ENCODE measurements at regions not wholly inside any gene's neighbourhood (a gene's known extent, or its start where the extent isn't known, plus 50 kb on each side); places are given as distances from the start of the nearest gene placed in this dataset.
A peak's percentile ranks its signal among the peaks of the same experiment; 100 is the strongest.

DNA sequence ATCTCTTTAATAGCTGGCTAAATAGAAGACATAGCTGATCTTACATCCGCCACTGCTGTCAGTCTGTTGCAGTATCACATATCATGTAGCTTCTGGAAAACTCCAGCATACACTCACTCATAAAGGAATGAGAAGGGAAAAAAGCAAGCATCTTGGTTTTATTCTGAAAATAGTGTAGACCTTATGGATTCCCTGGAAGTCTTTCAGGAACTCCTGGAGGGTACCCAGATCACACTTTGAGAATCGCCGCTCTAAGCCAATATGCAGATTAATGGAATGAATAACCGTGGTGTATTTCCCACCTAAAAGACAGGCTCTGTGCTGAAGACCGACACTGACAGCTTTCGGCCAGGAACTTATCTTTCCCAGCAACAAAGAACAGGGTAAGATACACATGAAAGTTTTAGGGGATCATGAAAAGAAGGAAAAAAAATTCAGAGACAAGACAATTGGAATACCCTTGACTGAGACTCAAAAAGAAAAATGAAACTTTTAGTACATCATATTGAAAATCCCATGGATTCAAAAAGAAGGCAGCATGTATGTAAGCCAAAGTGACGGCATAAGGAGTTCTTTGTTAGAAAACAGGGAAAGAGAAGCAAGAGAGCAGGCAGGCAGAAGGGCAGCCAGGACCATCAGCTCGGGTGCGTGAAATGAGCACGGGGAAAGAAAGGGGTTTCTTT is 56.4 kb upstream of the SEC11C start:
- H3K4me3 Mint-ChIP-seq, result no peak overlapping the region
- peaks cover 33% of the 10 kb centered on the region for H3K4me1 Mint-ChIP-seq
- ATAC-seq (ENCODE audit: low read depth) (no peak), DNase-seq (no peak)
- intact Hi-C loops (cut with micrococcal nuclease), result loop anchor here (5.0 kb wide), 4 partner anchors 139 to 1464 kb away; partner anchors contain the start of genes GRP and LMAN1
- no peaks in the 10 kb centered on the region for H3K9me3 Mint-ChIP-seq
- CTCF ChIA-PET, result interaction anchor here (1.5 to 5.0 kb wide), 5 partner anchors 10 to 320 kb away, joined by 3 to 33 read pairs (median 14); no protein-coding TSS in a partner anchor
- H3K27me3 Mint-ChIP-seq, result peaks cover 5% of the 10 kb centered on the region
- TF ChIP-seq, protein P1, sequence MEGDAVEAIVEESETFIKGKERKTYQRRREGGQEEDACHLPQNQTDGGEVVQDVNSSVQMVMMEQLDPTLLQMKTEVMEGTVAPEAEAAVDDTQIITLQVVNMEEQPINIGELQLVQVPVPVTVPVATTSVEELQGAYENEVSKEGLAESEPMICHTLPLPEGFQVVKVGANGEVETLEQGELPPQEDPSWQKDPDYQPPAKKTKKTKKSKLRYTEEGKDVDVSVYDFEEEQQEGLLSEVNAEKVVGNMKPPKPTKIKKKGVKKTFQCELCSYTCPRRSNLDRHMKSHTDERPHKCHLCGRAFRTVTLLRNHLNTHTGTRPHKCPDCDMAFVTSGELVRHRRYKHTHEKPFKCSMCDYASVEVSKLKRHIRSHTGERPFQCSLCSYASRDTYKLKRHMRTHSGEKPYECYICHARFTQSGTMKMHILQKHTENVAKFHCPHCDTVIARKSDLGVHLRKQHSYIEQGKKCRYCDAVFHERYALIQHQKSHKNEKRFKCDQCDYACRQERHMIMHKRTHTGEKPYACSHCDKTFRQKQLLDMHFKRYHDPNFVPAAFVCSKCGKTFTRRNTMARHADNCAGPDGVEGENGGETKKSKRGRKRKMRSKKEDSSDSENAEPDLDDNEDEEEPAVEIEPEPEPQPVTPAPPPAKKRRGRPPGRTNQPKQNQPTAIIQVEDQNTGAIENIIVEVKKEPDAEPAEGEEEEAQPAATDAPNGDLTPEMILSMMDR (IDR thresholded peaks at IDR 0.05), result no peak
- POLR2A ChIA-PET, result interaction anchor here (0.5 to 4.3 kb wide), 3 partner anchors 11 to 114 kb away, joined by 3 to 20 read pairs (median 8); partner anchors contain the start of gene SEC11C
- H3K36me3 Mint-ChIP-seq (ENCODE audit: low read depth), result no peaks in the 10 kb centered on the region
- no peak overlapping the region for H3K27ac Mint-ChIP-seq

- Mint-ChIP-seq H3K9me3 (no peaks in the 10 kb centered on the region), H3K4me1 (peaks cover 33% of the 10 kb centered on the region), H3K27me3 (peaks cover 5% of the 10 kb centered on the region), H3K36me3 (ENCODE audit: low read depth) (no peaks in the 10 kb centered on the region), H3K27ac (peak overlapping the region; percentile 76), H3K4me3 (no peak overlapping the region)
- peak; percentile 25 for ATAC-seq (ENCODE audit: low read depth)
- TF ChIP-seq, protein P1 (IDR thresholded peaks at IDR 0.05), result no peak
- intact Hi-C loops (cut with micrococcal nuclease), result loop anchor here (2.0 kb wide), 2 partner anchors 22 to 318 kb away; no protein-coding TSS in a partner anchor
- DNase-seq, result no peak
- ChIA-PET CTCF (interaction anchor here (0.7 to 5.0 kb wide), 13 partner anchors 8 to 321 kb away, joined by 3 to 33 read pairs (median 5); partner anchors contain the start of gene SEC11C), POLR2A (interaction anchor here (1.2 to 4.3 kb wide), 3 partner anchors 8 to 56 kb away, joined by 3 to 20 read pairs (median 4); partner anchors contain the start of gene SEC11C)
These were observed 54.4 kb upstream of the SEC11C start for GRCh38 chr18:59085126-59085794.

DNA sequence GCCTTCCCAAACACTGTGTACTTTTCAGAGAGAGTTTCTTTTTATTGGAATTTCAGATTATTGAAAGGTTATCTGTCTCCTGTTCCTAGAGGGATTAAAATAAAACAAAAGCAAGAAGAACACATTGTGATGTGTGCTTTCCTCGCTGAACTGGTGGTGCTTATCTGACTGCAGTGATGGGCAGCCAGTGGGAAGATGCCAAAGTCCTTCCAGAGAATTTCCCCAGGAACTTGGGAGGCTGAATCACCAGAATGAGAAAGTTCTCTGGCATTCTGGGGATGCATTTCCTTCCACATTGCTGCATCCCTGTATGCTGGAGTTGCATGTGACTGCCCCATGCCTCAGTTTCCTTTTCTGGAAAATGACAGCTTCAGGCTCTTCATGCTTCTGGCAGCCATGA is 53.9 kb upstream of the SEC11C start:
- intact Hi-C loops (cut with micrococcal nuclease), result loop anchor here (2.0 kb wide), 2 partner anchors 21 to 317 kb away; no protein-coding TSS in a partner anchor
- ChIA-PET POLR2A (interaction anchor here (0.6 to 4.3 kb wide), 2 partner anchors 18 to 55 kb away, joined by 7 to 20 read pairs; partner anchors contain the start of gene SEC11C), CTCF (interaction anchor here (0.7 to 5.0 kb wide), 12 partner anchors 8 to 321 kb away, joined by 3 to 33 read pairs (median 4); partner anchors contain the start of gene SEC11C)
- TF ChIP-seq, protein P1 (IDR thresholded peaks at IDR 0.05), result no peak
- DNase-seq (no peak), ATAC-seq (ENCODE audit: low read depth) (no peak)
- H3K27ac Mint-ChIP-seq, result no peak overlapping the region
- H3K36me3 Mint-ChIP-seq (ENCODE audit: low read depth), result no peaks in the 10 kb centered on the region
- peaks cover 5% of the 10 kb centered on the region for H3K27me3 Mint-ChIP-seq
- no peaks in the 10 kb centered on the region for H3K9me3 Mint-ChIP-seq
- no peak overlapping the region for H3K4me3 Mint-ChIP-seq
- peaks cover 33% of the 10 kb centered on the region for H3K4me1 Mint-ChIP-seq

GRCh38 chr18:59086522-59086921 is 53.2 kb upstream of the SEC11C start:
- H3K36me3 Mint-ChIP-seq (ENCODE audit: low read depth), result no peaks in the 10 kb centered on the region
- ChIA-PET POLR2A (no interaction called here), CTCF (interaction anchor here (1.2 kb wide), 1 partner anchor 56 kb away, joined by 4 read pairs; no protein-coding TSS in a partner anchor)
- ATAC-seq (ENCODE audit: low read depth) (no peak), DNase-seq (no peak)
- TF ChIP-seq, protein P1 (IDR thresholded peaks at IDR 0.05), result no peak
- H3K27ac Mint-ChIP-seq, result no peak overlapping the region
- peaks cover 33% of the 10 kb centered on the region for H3K4me1 Mint-ChIP-seq
- intact Hi-C loops (cut with micrococcal nuclease), result no loop called here
- no peaks in the 10 kb centered on the region for H3K9me3 Mint-ChIP-seq
- H3K4me3 Mint-ChIP-seq, result no peak overlapping the region
- H3K27me3 Mint-ChIP-seq, result peaks cover 5% of the 10 kb centered on the region

- intact Hi-C loops (cut with micrococcal nuclease), result no loop called here
- POLR2A ChIA-PET, result no interaction called here
These were observed 52.3 kb upstream of the SEC11C start for GRCh38 chr18:59087391-59087790.

More at GRCh38 chr18:59087391-59087790, 52.3 kb upstream of the SEC11C start:
- no peak overlapping the region for H3K27ac Mint-ChIP-seq
- H3K36me3 Mint-ChIP-seq (ENCODE audit: low read depth), result no peaks in the 10 kb centered on the region
- no peak for DNase-seq
- H3K9me3 Mint-ChIP-seq, result no peaks in the 10 kb centered on the region
- H3K27me3 Mint-ChIP-seq, result peaks cover 5% of the 10 kb centered on the region
- H3K4me3 Mint-ChIP-seq, result no peak overlapping the region
- no peak for ATAC-seq (ENCODE audit: low read depth)
- CTCF ChIA-PET, result interaction anchor here (1.0 kb wide), 1 partner anchor 17 kb away, joined by 4 read pairs; no protein-coding TSS in a partner anchor
- peaks cover 33% of the 10 kb centered on the region for H3K4me1 Mint-ChIP-seq
- TF ChIP-seq, protein P1 (IDR thresholded peaks at IDR 0.05), result no peak
